BLaER1 (cell line): ENCODE measurements at regions not wholly inside any gene's neighbourhood (a gene's known extent, or its start where the extent isn't known, plus 50 kb on each side); places are given as distances from the start of the nearest gene placed in this dataset.
A peak's percentile ranks its signal among the peaks of the same experiment; 100 is the strongest.

ENCODE experiments used
- H3K27ac ChIP-seq: shearing (Covaris generic); formaldehyde crosslinking; 2 replicates; pipeline ENCODE4 v1.8.1; 2022
- H3K27me3 ChIP-seq: shearing (Covaris generic); formaldehyde crosslinking; 2 replicates; pipeline ENCODE4 v1.8.1; 2022
- H3K36me3 ChIP-seq: shearing (Covaris generic); formaldehyde crosslinking; 2 replicates; pipeline ENCODE4 v1.8.1; 2022
- H3K4me1 ChIP-seq: shearing (Covaris generic); formaldehyde crosslinking; 2 replicates; pipeline ENCODE4 v1.8.1; 2022
- H3K4me2 ChIP-seq: shearing (Covaris generic); formaldehyde crosslinking; 2 replicates; pipeline ENCODE4 v1.8.1; 2022
- H3K4me3 ChIP-seq: shearing (Covaris generic); formaldehyde crosslinking; 2 replicates; pipeline ENCODE4 v1.8.1; 2022
- H3K9ac ChIP-seq: shearing (Covaris generic); formaldehyde crosslinking; 2 replicates; pipeline ENCODE4 v1.8.1; 2022
- H3K9me3 ChIP-seq: shearing (Covaris generic); formaldehyde crosslinking; 2 replicates; pipeline ENCODE4 v1.8.1; 2022
- H4K20me1 ChIP-seq: shearing (Covaris generic); formaldehyde crosslinking; 2 replicates; pipeline ENCODE4 v1.8.1; 2022
- Cebpa-rat ChIP-seq: shearing (Covaris generic); IDR thresholded peaks from 2 replicates; pipeline ENCODE4 v1.8.1; 2022

GRCh38 chr7:3215624-3216585, 85.1 kb upstream of the SDK1 start:
- Histone ChIP-seq H3K27ac (no peak overlapping the region), H3K4me3 (no peak overlapping the region), H3K4me2 (no peak overlapping the region), H3K9ac (no peak overlapping the region), H3K9me3 (no peaks in the 10 kb centered on the region), H3K27me3 (no peaks in the 10 kb centered on the region), H3K36me3 (no peaks in the 10 kb centered on the region), H4K20me1 (no peaks in the 10 kb centered on the region), H3K4me1 (peaks cover 12% of the 10 kb centered on the region)
- TF ChIP-seq Cebpa-rat: no peak

- no peaks in the 10 kb centered on the region for H3K9me3 ChIP-seq
- no peaks in the 10 kb centered on the region for H3K36me3 ChIP-seq
- H3K4me1 ChIP-seq: peaks cover 12% of the 10 kb centered on the region
- TF ChIP-seq Cebpa-rat: no peak
- no peaks in the 10 kb centered on the region for H3K27me3 ChIP-seq
- H3K4me3 ChIP-seq: no peak overlapping the region
- no peak overlapping the region for H3K9ac ChIP-seq
- H3K27ac ChIP-seq: no peak overlapping the region
- no peak overlapping the region for H3K4me2 ChIP-seq
- no peaks in the 10 kb centered on the region for H4K20me1 ChIP-seq
These were observed 83.9 kb upstream of the SDK1 start for GRCh38 chr7:3217166-3217565.

GRCh38 chr7:3218411-3219225, 82.4 kb upstream of the SDK1 start:
- H3K4me1 ChIP-seq: peaks cover 12% of the 10 kb centered on the region
- no peak for TF ChIP-seq Cebpa-rat
- H3K27me3 ChIP-seq: no peaks in the 10 kb centered on the region
- H3K9ac ChIP-seq: no peak overlapping the region
- no peaks in the 10 kb centered on the region for H4K20me1 ChIP-seq
- peak overlapping the region; percentile 29; the same call in 1 of the 2 replicates for H3K4me2 ChIP-seq
- no peaks in the 10 kb centered on the region for H3K9me3 ChIP-seq
- H3K27ac ChIP-seq: no peak overlapping the region
- H3K36me3 ChIP-seq: no peaks in the 10 kb centered on the region
- H3K4me3 ChIP-seq: no peak overlapping the region

- Histone ChIP-seq H3K9me3 (peaks cover 3% of the 10 kb centered on the region; the same call in 1 of the 2 replicates), H4K20me1 (no peaks in the 10 kb centered on the region), H3K4me3 (no peak overlapping the region), H3K4me2 (no peak overlapping the region), H3K9ac (no peak overlapping the region), H3K4me1 (peaks cover 11% of the 10 kb centered on the region), H3K27me3 (no peaks in the 10 kb centered on the region), H3K27ac (no peak overlapping the region), H3K36me3 (no peaks in the 10 kb centered on the region)
- TF ChIP-seq Cebpa-rat: no peak
These were observed 71.1 kb upstream of the SDK1 start for GRCh38 chr7:3229904-3230470.

GRCh38 chr7:3230908-3231307, 70.1 kb upstream of the SDK1 start:
- no peak overlapping the region for H3K9ac ChIP-seq
- H3K27me3 ChIP-seq: no peaks in the 10 kb centered on the region
- H3K4me2 ChIP-seq: no peak overlapping the region
- H3K9me3 ChIP-seq: peaks cover 12% of the 10 kb centered on the region
- H3K4me1 ChIP-seq: peaks cover 11% of the 10 kb centered on the region
- no peak overlapping the region for H3K27ac ChIP-seq
- no peak overlapping the region for H3K4me3 ChIP-seq
- TF ChIP-seq Cebpa-rat: no peak
- H4K20me1 ChIP-seq: no peaks in the 10 kb centered on the region
- no peaks in the 10 kb centered on the region for H3K36me3 ChIP-seq

- no peak for TF ChIP-seq Cebpa-rat
- Histone ChIP-seq H3K4me1 (peaks cover 11% of the 10 kb centered on the region), H3K4me2 (no peak overlapping the region), H3K36me3 (no peaks in the 10 kb centered on the region), H3K9ac (no peak overlapping the region), H3K9me3 (peaks cover 25% of the 10 kb centered on the region), H4K20me1 (no peaks in the 10 kb centered on the region), H3K27ac (no peak overlapping the region), H3K27me3 (no peaks in the 10 kb centered on the region), H3K4me3 (no peak overlapping the region)
These were observed 68.8 kb upstream of the SDK1 start for GRCh38 chr7:3232228-3232627.

- Histone ChIP-seq H3K9ac (no peak overlapping the region), H3K4me2 (no peak overlapping the region), H3K27ac (no peak overlapping the region), H4K20me1 (no peaks in the 10 kb centered on the region), H3K4me1 (peaks cover 1% of the 10 kb centered on the region; the same call in 1 of the 2 replicates), H3K27me3 (no peaks in the 10 kb centered on the region), H3K36me3 (no peaks in the 10 kb centered on the region), H3K9me3 (peaks cover 25% of the 10 kb centered on the region), H3K4me3 (no peak overlapping the region)
- TF ChIP-seq Cebpa-rat: no peak
These were observed 67.8 kb upstream of the SDK1 start for GRCh38 chr7:3233301-3233700.

- H3K9me3 ChIP-seq: peaks cover 25% of the 10 kb centered on the region
- H3K4me2 ChIP-seq: no peak overlapping the region
- H3K4me3 ChIP-seq: no peak overlapping the region
- H3K9ac ChIP-seq: no peak overlapping the region
- no peaks in the 10 kb centered on the region for H3K36me3 ChIP-seq
- H3K27ac ChIP-seq: no peak overlapping the region
- no peaks in the 10 kb centered on the region for H4K20me1 ChIP-seq
- TF ChIP-seq Cebpa-rat: no peak
- no peaks in the 10 kb centered on the region for H3K4me1 ChIP-seq
- no peaks in the 10 kb centered on the region for H3K27me3 ChIP-seq
These were observed 67.0 kb upstream of the SDK1 start for GRCh38 chr7:3234051-3234450.

- H3K9ac ChIP-seq: no peak overlapping the region
- no peak for TF ChIP-seq Cebpa-rat
- H3K4me3 ChIP-seq: no peak overlapping the region
- no peaks in the 10 kb centered on the region for H3K27me3 ChIP-seq
- no peaks in the 10 kb centered on the region for H4K20me1 ChIP-seq
- H3K4me2 ChIP-seq: no peak overlapping the region
- no peaks in the 10 kb centered on the region for H3K4me1 ChIP-seq
- H3K36me3 ChIP-seq: no peaks in the 10 kb centered on the region
- peaks cover 25% of the 10 kb centered on the region for H3K9me3 ChIP-seq
- no peak overlapping the region for H3K27ac ChIP-seq
These were observed 66.2 kb upstream of the SDK1 start for GRCh38 chr7:3234851-3235250.

GRCh38 chr7:3235322-3235721, 65.7 kb upstream of the SDK1 start:
- Histone ChIP-seq H4K20me1 (no peaks in the 10 kb centered on the region), H3K4me3 (no peak overlapping the region), H3K27me3 (no peaks in the 10 kb centered on the region), H3K9ac (no peak overlapping the region), H3K4me2 (no peak overlapping the region), H3K4me1 (no peaks in the 10 kb centered on the region), H3K27ac (no peak overlapping the region), H3K36me3 (no peaks in the 10 kb centered on the region), H3K9me3 (peaks cover 25% of the 10 kb centered on the region)
- TF ChIP-seq Cebpa-rat: no peak
